ENCODE measurements at regions not wholly inside any gene's neighbourhood (a gene's known extent, or its start where the extent isn't known, plus 50 kb on each side); places are given as distances from the start of the nearest gene placed in this dataset.

DNA sequence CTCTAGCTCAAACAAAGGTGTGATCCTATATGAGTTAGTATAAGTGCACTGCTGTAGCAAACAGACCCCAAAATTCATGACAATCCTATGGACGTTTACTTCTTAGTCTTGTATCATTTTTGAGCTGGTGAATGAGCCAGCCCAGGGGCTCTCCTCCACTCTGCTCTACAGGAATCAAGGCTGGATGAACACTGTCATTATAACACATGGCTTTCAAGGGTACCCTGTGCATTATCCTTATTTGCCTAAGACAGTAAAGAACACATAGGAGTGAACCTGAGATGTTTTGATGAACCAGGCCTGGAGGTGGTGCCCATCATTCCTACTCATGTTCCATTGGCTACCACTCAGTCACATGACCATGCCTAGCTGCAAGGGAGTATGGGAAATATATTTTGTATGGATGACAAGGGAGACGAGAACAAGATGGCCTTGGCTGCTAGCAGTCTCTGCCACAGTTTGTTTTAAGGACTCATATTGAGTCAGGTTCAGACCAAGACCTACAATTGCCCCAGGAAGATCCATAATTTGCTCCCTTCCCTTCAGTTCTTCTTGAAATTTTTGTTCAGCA, 107.4 kb upstream of the HES1 start:
- TF ChIP-seq, protein P1, sequence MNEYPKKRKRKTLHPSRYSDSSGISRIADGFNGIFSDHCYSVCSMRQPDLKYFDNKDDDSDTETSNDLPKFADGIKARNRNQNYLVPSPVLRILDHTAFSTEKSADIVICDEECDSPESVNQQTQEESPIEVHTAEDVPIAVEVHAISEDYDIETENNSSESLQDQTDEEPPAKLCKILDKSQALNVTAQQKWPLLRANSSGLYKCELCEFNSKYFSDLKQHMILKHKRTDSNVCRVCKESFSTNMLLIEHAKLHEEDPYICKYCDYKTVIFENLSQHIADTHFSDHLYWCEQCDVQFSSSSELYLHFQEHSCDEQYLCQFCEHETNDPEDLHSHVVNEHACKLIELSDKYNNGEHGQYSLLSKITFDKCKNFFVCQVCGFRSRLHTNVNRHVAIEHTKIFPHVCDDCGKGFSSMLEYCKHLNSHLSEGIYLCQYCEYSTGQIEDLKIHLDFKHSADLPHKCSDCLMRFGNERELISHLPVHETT (tag by site-specific recombination; IDR thresholded peaks at IDR 0.05) = no peak
- TF ChIP-seq ZNF302 (tag by site-specific recombination; IDR thresholded peaks at IDR 0.05; ENCODE audit: low read depth) = no peak
- no peak for TF ChIP-seq CTCF (tag by site-specific recombination; IDR thresholded peaks at IDR 0.05)
- no peak for TF ChIP-seq ZSCAN16 (tag by site-specific recombination; IDR thresholded peaks at IDR 0.05)
- no peak for TF ChIP-seq GLI4 (tag by site-specific recombination; IDR thresholded peaks at IDR 0.05)
- no peak for TF ChIP-seq GFI1B (tag by site-specific recombination; IDR thresholded peaks at IDR 0.05)
- TF ChIP-seq ZNF514 (tag by site-specific recombination; IDR thresholded peaks at IDR 0.05) = no peak
- TF ChIP-seq KLF16 (tag by site-specific recombination; IDR thresholded peaks at IDR 0.05) = no peak
- no peak for TF ChIP-seq YY1 (tag by site-specific recombination; IDR thresholded peaks at IDR 0.05)
- TF ChIP-seq, protein P2, sequence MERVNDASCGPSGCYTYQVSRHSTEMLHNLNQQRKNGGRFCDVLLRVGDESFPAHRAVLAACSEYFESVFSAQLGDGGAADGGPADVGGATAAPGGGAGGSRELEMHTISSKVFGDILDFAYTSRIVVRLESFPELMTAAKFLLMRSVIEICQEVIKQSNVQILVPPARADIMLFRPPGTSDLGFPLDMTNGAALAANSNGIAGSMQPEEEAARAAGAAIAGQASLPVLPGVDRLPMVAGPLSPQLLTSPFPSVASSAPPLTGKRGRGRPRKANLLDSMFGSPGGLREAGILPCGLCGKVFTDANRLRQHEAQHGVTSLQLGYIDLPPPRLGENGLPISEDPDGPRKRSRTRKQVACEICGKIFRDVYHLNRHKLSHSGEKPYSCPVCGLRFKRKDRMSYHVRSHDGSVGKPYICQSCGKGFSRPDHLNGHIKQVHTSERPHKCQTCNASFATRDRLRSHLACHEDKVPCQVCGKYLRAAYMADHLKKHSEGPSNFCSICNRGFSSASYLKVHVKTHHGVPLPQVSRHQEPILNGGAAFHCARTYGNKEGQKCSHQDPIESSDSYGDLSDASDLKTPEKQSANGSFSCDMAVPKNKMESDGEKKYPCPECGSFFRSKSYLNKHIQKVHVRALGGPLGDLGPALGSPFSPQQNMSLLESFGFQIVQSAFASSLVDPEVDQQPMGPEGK (tag by site-specific recombination; IDR thresholded peaks at IDR 0.05) = no peak
- no peak for TF ChIP-seq ZNF48 (tag by site-specific recombination; IDR thresholded peaks at IDR 0.05)
- no peak for TF ChIP-seq ZIC2 (tag by site-specific recombination; IDR thresholded peaks at IDR 0.05)
- TF ChIP-seq ZFP3 (tag by site-specific recombination; IDR thresholded peaks at IDR 0.05; ENCODE audit: low read depth) = no peak
- no peak for TF ChIP-seq ZNF155 (tag by site-specific recombination; IDR thresholded peaks at IDR 0.05)

Data from HEK293 (cell line).